HepG2 (cell line): ENCODE measurements at regions not wholly inside any gene's neighbourhood (a gene's known extent, or its start where the extent isn't known, plus 50 kb on each side); places are given as distances from the start of the nearest gene placed in this dataset.

ENCODE experiments used
- ATAC-seq: fragments of 200-7000 bp; cut with Tn5 transposase; 3 replicates; pipeline ENCODE4 v1.9.1; 2020; ENCODE audit warnings: mild to moderate bottlenecking, moderate library complexity
- BruUV-seq: library from RNA; stranded (reverse); fragments of 400-500 nt; replicated peaks from 2 replicates; lab custom pipeline; 2021; lab: Mats Ljungman, UMichigan
- CTCF ChIA-PET: fragments of 300-600 bp; formaldehyde crosslinking; extraction: SDS; loops from one replicate; lab custom pipeline; 2021; ENCODE audit warnings: low total read pairs, inconsistent platforms, low intra/inter-chr PET ratio; lab: Yijun Ruan, JAX
- POLR2A ChIA-PET: fragments of 350-600 bp; sonication (Branson Sonifier 250); formaldehyde crosslinking; loops from one replicate; lab custom pipeline; 2020; ENCODE audit warnings: antibody characterized with exemption, inconsistent platforms; lab: Yijun Ruan, JAX
- DNase-seq: peaks from one replicate; pipeline ENCODE4 v3.0.0-alpha.2; 2015; ENCODE audit warnings: low spot score
- FAIRE-seq: peaks from 3 replicates; lab custom pipeline; 2011; peaks lifted over from hg19 to GRCh38; lab: Jason Lieb, UNC
- H2AFZ ChIP-seq: one replicate; pipeline ENCODE4 v1.6.1; 2011; ENCODE audit warnings: low read length, inconsistent platforms
- H3K27ac ChIP-seq: fragments of 300-600 bp; 3 replicates; pipeline ENCODE4 v1.8.0; 2011; ENCODE audit warnings: mixed run types, mild to moderate bottlenecking, mixed read lengths, low read length, inconsistent platforms; ENCODE audit not compliant: insufficient read depth; ENCODE audit errors: extremely low read length
- H3K27me3 ChIP-seq, 2 experiments: fragments of 200-600 bp in 1 of 2; 2 replicates in 1 of 2; 3 replicates in 1 of 2; pipeline versions ENCODE4 v1.6.0 to v1.8.0; 2011; ENCODE audit warnings: low read length in 2 of 2, mild to moderate bottlenecking in 2 of 2, moderate library complexity in 2 of 2, inconsistent platforms in 1 of 2; ENCODE audit not compliant: insufficient read depth in 2 of 2, control insufficient read depth in 1 of 2
- H3K36me3 ChIP-seq, 2 experiments: fragments of 200-600 bp in 1 of 2; replicated peaks in 1 of 2; 2 replicates in 1 of 2; 3 replicates in 1 of 2; pipeline versions ENCODE4 v1.5.1 to v1.8.0; 2011; ENCODE audit warnings: low read length in 2 of 2, inconsistent platforms in 1 of 2; ENCODE audit not compliant: insufficient read depth in 2 of 2, control insufficient read depth in 1 of 2
- H3K4me1 ChIP-seq: 2 replicates; pipeline ENCODE4 v1.5.1; 2012; ENCODE audit warnings: low read length, inconsistent platforms; ENCODE audit not compliant: insufficient read depth
- H3K4me2 ChIP-seq: 2 replicates; pipeline ENCODE4 v1.6.0; 2011; ENCODE audit warnings: low read depth, low read length, inconsistent platforms
- H3K4me3 ChIP-seq, 3 experiments: fragments of 200-600 bp in 1 of 3; sonication (generic), shearing (Covaris generic) in 1 of 3; replicated peaks in 1 of 3; 2 replicates each; pipeline ENCODE4 v1.5.1; 2011 to 2016; ENCODE audit warnings: low read length in 3 of 3, inconsistent platforms in 2 of 3, low read depth in 2 of 3, mild to moderate bottlenecking in 2 of 3, control low read depth in 1 of 3, mixed read lengths in 1 of 3; ENCODE audit not compliant: insufficient read depth in 1 of 3
- H3K79me2 ChIP-seq: one replicate; pipeline ENCODE4 v1.6.1; 2011; ENCODE audit warnings: low read length, inconsistent platforms; ENCODE audit not compliant: insufficient read depth
- H3K9ac ChIP-seq: 2 replicates; pipeline ENCODE4 v1.6.0; 2011; ENCODE audit warnings: mild to moderate bottlenecking, low read depth, low read length, inconsistent platforms; ENCODE audit not compliant: insufficient read depth
- H3K9me3 ChIP-seq: 2 replicates; pipeline ENCODE4 v1.5.1; 2012; ENCODE audit warnings: mild to moderate bottlenecking, low read length
- H4K20me1 ChIP-seq: 2 replicates; pipeline ENCODE4 v1.6.0; 2011; ENCODE audit warnings: inconsistent platforms, mild to moderate bottlenecking, low read length, moderate library complexity; ENCODE audit not compliant: insufficient read depth
- ZNF12 ChIP-seq: sonication (generic); formaldehyde crosslinking; IDR thresholded peaks from 2 replicates; pipeline ENCODE4 v1.5.0; 2020; ENCODE audit warnings: missing genetic modification reagents
- ZNF431 ChIP-seq: sonication (generic); formaldehyde crosslinking; IDR thresholded peaks from 2 replicates; pipeline ENCODE4 v1.9.0; 2022; ENCODE audit warnings: missing genetic modification reagents, low read depth, mild to moderate bottlenecking, borderline replicate concordance
- ZNF746 ChIP-seq: sonication (generic); formaldehyde crosslinking; IDR thresholded peaks from 2 replicates; pipeline ENCODE4 v1.8.0; 2022; ENCODE audit warnings: mild to moderate bottlenecking, missing genetic modification reagents
- ZNF775 ChIP-seq: sonication (generic); formaldehyde crosslinking; IDR thresholded peaks from 2 replicates; pipeline ENCODE4 v1.4.0; 2020; ENCODE audit warnings: missing genetic modification reagents, mild to moderate bottlenecking, moderate library complexity, borderline replicate concordance
- WGBS: methylation state at CpG from one replicate; pipeline ENCODE4 v1.1.6; 2017; ENCODE audit warnings: low lambda C conversion rate; 5-methylcytosine and 5-hydroxymethylcytosine counted together
- in situ Hi-C: cut with HindIII; loops from 2 replicates; pipeline ENCODE4 v1.10.0; 2017; ENCODE audit warnings: low pct_unique_long_range_greater_than_20kb; ENCODE audit not compliant: extremely low pct_ligation_motif_present
- intact Hi-C: fragments of 100-400 bp; cut with micrococcal nuclease; formaldehyde crosslinking; loops from one replicate; pipeline ENCODE4 v1.10.0; 2022; ENCODE audit not compliant: unreplicated experiment

GRCh38 chr20:61026731-61027130 lies 225.3 kb upstream of the CDH4 start:
- ATAC-seq (no peak), DNase-seq (no peak), FAIRE-seq (no peak)
- CTCF ChIA-PET: no interaction called here
- H3K4me2 ChIP-seq: no peak overlapping the region
- in situ Hi-C loops: no loop called here
- no peaks in the 10 kb centered on the region for H3K4me1 ChIP-seq
- no peak overlapping the region for H3K4me3 ChIP-seq
- H3K36me3 ChIP-seq: no peaks in the 10 kb centered on the region
- no peak overlapping the region for H3K9ac ChIP-seq
- 0 out of 2 replicates have a peak, but pooled peaks cover 10% of the 10 kb centered on the region for H3K9me3 ChIP-seq
- intact Hi-C loops: no loop called here
- no peaks in the 10 kb centered on the region for H3K27me3 ChIP-seq
- no peak overlapping the region for H3K27ac ChIP-seq
- H3K79me2 ChIP-seq: no peaks in the 10 kb centered on the region
- POLR2A ChIA-PET: no interaction called here
- 5% methylated on average over 5 of the region's 5 CpGs for WGBS
- BruUV-seq: no TSS peak
- no peaks in the 10 kb centered on the region; the same call in 1 of the 2 replicates for H4K20me1 ChIP-seq
- TF ChIP-seq ZNF775: no peak
- TF ChIP-seq ZNF12 (CRISPR knock-in tag): no peak
- TF ChIP-seq, all 625 proteins: peak for 0
- H2AFZ ChIP-seq: no peak overlapping the region

- Histone ChIP-seq H3K27me3 (no peaks in the 10 kb centered on the region), H3K4me3 (no peak overlapping the region), H3K4me2 (no peak overlapping the region), H3K9me3 (0 out of 2 replicates have a peak, but pooled peaks cover 10% of the 10 kb centered on the region), H3K27ac (no peak overlapping the region), H3K4me1 (no peaks in the 10 kb centered on the region), H3K36me3 (no peaks in the 10 kb centered on the region), H4K20me1 (no peaks in the 10 kb centered on the region; the same call in 1 of the 2 replicates), H2AFZ (no peak overlapping the region), H3K9ac (no peak overlapping the region), H3K79me2 (no peaks in the 10 kb centered on the region)
- ChIA-PET POLR2A (no interaction called here), CTCF (no interaction called here)
- in situ Hi-C loops (no loop called here), intact Hi-C loops (no loop called here)
- 1% methylated on average over 4 of the region's 4 CpGs for WGBS
- no peak for FAIRE-seq
- TF ChIP-seq ZNF746: no peak
- no peak for TF ChIP-seq ZNF431 (CRISPR knock-in tag)
- no TSS peak for BruUV-seq
- no peak for ATAC-seq
- no peak for DNase-seq
These were observed 224.8 kb upstream of the CDH4 start for GRCh38 chr20:61027218-61027617.
